ENCODE measurements at regions not wholly inside any gene's neighbourhood (a gene's known extent, or its start where the extent isn't known, plus 50 kb on each side); places are given as distances from the start of the nearest gene placed in this dataset.

DNA sequence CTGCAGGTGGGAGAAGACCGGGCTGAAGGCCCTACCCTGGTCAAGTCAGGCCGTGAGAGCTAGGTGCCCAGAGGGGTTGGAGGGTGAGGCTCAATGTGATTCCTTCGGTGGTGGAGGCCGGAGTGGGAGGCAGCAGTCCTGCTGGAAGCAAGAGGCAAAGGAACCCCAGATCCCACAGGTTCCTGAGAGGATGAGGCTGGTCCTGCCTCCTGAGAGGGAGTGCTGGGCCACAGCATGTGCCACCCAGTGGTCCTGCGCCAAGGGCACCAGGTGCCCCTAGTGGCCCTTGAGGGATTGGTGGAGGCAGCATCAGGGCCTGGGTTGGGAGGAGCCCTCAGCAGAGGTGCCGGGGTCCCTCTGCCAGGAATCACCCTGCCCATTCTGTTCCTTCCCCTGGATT lies 59.1 kb downstream of the BARX1 start (continued):
- TF ChIP-seq ZBTB9 (CRISPR knock-in tag; IDR thresholded peaks at IDR 0.05), result no peak

- H3K9me3 ChIP-seq (replicated peaks; ENCODE audit: control insufficient read depth, insufficient read depth, low read depth, low read length), result no peaks in the 10 kb centered on the region; the same call in 1 of the 2 replicates
- CTCF ChIA-PET (ENCODE audit: low intra/inter-chr PET ratio), result no interaction called here
- H2AFZ ChIP-seq (ENCODE audit: low read depth, low read length), result no peak overlapping the region
- peaks cover 0 to 18% of the 10 kb centered on the region in 2 experiments; a peak in 3 of 5 replicates for H3K27me3 ChIP-seq (ENCODE audit: control insufficient read depth in 2 of 2, insufficient read depth in 2 of 2, low read length in 2 of 2)
- no TSS peak for BruUV-seq (replicated peaks)
- no peaks in the 10 kb centered on the region for H3K79me2 ChIP-seq (ENCODE audit: control insufficient read depth, insufficient read depth, low read length)
- no peaks in the 10 kb centered on the region for H4K20me1 ChIP-seq (replicated peaks; ENCODE audit: control insufficient read depth, insufficient read depth, low read length)
- no peak for DNase-seq (ENCODE audit: extremely low read depth in 1 of 4, low spot score in 3 of 4)
- H3K9ac ChIP-seq (ENCODE audit: insufficient read depth in 1 of 2, low read depth in 2 of 2, low read length in 2 of 2), result no peak overlapping the region
- no peak overlapping the region for H3K4me3 ChIP-seq
- no peak overlapping the region for H3K4me2 ChIP-seq (ENCODE audit: insufficient read depth, low read length)
- in situ Hi-C loops (cut with MboI) (no loop called here), intact Hi-C loops (cut with micrococcal nuclease) (no loop called here)
- H3K27ac ChIP-seq (ENCODE audit: extremely low read depth, low read depth, low read length), result no peak overlapping the region
- no peaks in the 10 kb centered on the region for H3K9me1 ChIP-seq (ENCODE audit: control insufficient read depth, insufficient read depth, low read length)
- ATAC-seq, result no peak
- no peak for FAIRE-seq
- H3K4me1 ChIP-seq (replicated peaks in 1 of 2; ENCODE audit: control insufficient read depth in 2 of 2, insufficient read depth in 2 of 2, low read length in 2 of 2), result no peaks in the 10 kb centered on the region; a peak in 1 of 5 replicates
- H3K36me3 ChIP-seq (ENCODE audit: control insufficient read depth, insufficient read depth, low read length), result no peaks in the 10 kb centered on the region
- POLR2A ChIA-PET, result no interaction called here
- TF ChIP-seq KLF13 (tag; IDR thresholded peaks at IDR 0.05; ENCODE audit: borderline replicate concordance, low read depth) (no peak), NFE2L1 (tag; IDR thresholded peaks at IDR 0.05; ENCODE audit: borderline replicate concordance, low read depth) (no peak), CHD4 (IDR thresholded peaks at IDR 0.05; ENCODE audit: insufficient read depth, insufficient replicate concordance, low read depth, low read length, poor library complexity, severe bottlenecking) (no peak), HNRNPH1 (optimal IDR thresholded peaks at IDR 0.05; ENCODE audit: low read depth, low read length) (no peak), NBN (IDR thresholded peaks at IDR 0.05; ENCODE audit: low read depth) (no peak)
- WGBS (ENCODE audit: insufficient coverage, low coverage, missing lambda C conversion rate), result 0% methylated on average over 5 of the region's 8 CpGs
Observed at GRCh38 chr9:93895535-93895934, 59.6 kb downstream of the BARX1 start.
